SK-N-SH treated with all-trans-retinoic acid at 6 μM for 48 hours (cell line): ENCODE measurements at regions not wholly inside any gene's neighbourhood (a gene's known extent, or its start where the extent isn't known, plus 50 kb on each side); places are given as distances from the start of the nearest gene placed in this dataset.

Experiments used
- ATAC-seq: fragments of 200-7000 bp; cut with Tn5 transposase; 3 replicates; pipeline ENCODE4 v1.9.1; 2020; ENCODE audit warnings: mild to moderate bottlenecking, moderate library complexity
- ARNTL ChIP-seq: fragments of 450-650 bp; formaldehyde crosslinking; IDR thresholded peaks from 2 replicates; pipeline ENCODE4 v1.5.0; 2020; ENCODE audit warnings: low read depth, mild to moderate bottlenecking, moderate library complexity, borderline replicate concordance
- BACH2 ChIP-seq: fragments of 250-450 bp; sonication (Bioruptor Pico); IDR thresholded peaks from 2 replicates; pipeline ENCODE4 v1.9.0; 2021; ENCODE audit warnings: mild to moderate bottlenecking, borderline replicate concordance
- CREB5 ChIP-seq: fragments of 250-450 bp; sonication (Bioruptor Pico); IDR thresholded peaks from 2 replicates; pipeline ENCODE4 v1.5.1; 2020; ENCODE audit warnings: low read depth, mild to moderate bottlenecking, moderate library complexity
- CSDC2 ChIP-seq: fragments of 250-450 bp; sonication (Bioruptor Pico); IDR thresholded peaks from 2 replicates; pipeline ENCODE4 v1.5.0; 2020; ENCODE audit warnings: mild to moderate bottlenecking, moderate library complexity
- ESRRG ChIP-seq: fragments of 250-450 bp; sonication (Bioruptor Pico); IDR thresholded peaks from 2 replicates; pipeline ENCODE4 v1.6.1; 2021; ENCODE audit warnings: mild to moderate bottlenecking
- GLIS3 ChIP-seq: fragments of 250-450 bp; sonication (Bioruptor Pico); IDR thresholded peaks from 2 replicates; pipeline ENCODE4 v1.5.0; 2020; ENCODE audit warnings: mild to moderate bottlenecking, moderate library complexity
- OSR1 ChIP-seq: fragments of 250-450 bp; sonication (Bioruptor Pico); IDR thresholded peaks from 2 replicates; pipeline ENCODE4 v1.8.0; 2022; ENCODE audit warnings: moderate library complexity, mild to moderate bottlenecking, inconsistent platforms
- PPARA ChIP-seq: fragments of 250-450 bp; sonication (Bioruptor Pico); IDR thresholded peaks from 2 replicates; pipeline ENCODE4 v1.5.0; 2020; ENCODE audit warnings: mild to moderate bottlenecking, borderline replicate concordance
- RARB ChIP-seq: fragments of 250-450 bp; sonication (Bioruptor Pico); IDR thresholded peaks from 2 replicates; pipeline ENCODE4 v1.8.0; 2021; ENCODE audit warnings: mild to moderate bottlenecking, moderate library complexity
- SNAI2 ChIP-seq: fragments of 250-450 bp; sonication (Bioruptor Pico); IDR thresholded peaks from 2 replicates; pipeline ENCODE4 v1.5.0; 2020; ENCODE audit warnings: mild to moderate bottlenecking, moderate library complexity
- TCF4 ChIP-seq: fragments of 250-450 bp; sonication (Bioruptor Pico); IDR thresholded peaks from 2 replicates; pipeline ENCODE4 v1.8.0; 2021; ENCODE audit warnings: mild to moderate bottlenecking, moderate library complexity, borderline replicate concordance
- TOX ChIP-seq: fragments of 250-450 bp; sonication (Bioruptor Pico); IDR thresholded peaks from 2 replicates; pipeline ENCODE4 v1.8.0; 2021; ENCODE audit warnings: mild to moderate bottlenecking, moderate library complexity, borderline replicate concordance
- TSHZ2 ChIP-seq: fragments of 250-450 bp; sonication (Bioruptor Pico); IDR thresholded peaks from 2 replicates; pipeline ENCODE4 v1.5.0; 2020; ENCODE audit warnings: mild to moderate bottlenecking, moderate library complexity
- ZC3H10 ChIP-seq: fragments of 250-450 bp; sonication (Bioruptor Pico); IDR thresholded peaks from 2 replicates; pipeline ENCODE4 v1.5.1; 2021; ENCODE audit warnings: mild to moderate bottlenecking, moderate library complexity
- ZFP3 ChIP-seq: fragments of 250-450 bp; sonication (Bioruptor Pico); IDR thresholded peaks from 2 replicates; pipeline ENCODE4 v1.5.0; 2020; ENCODE audit warnings: mild to moderate bottlenecking, moderate library complexity
- ZFP30 ChIP-seq: fragments of 450-650 bp; formaldehyde crosslinking; IDR thresholded peaks from 2 replicates; pipeline ENCODE4 v1.5.0; 2022; ENCODE audit warnings: mild to moderate bottlenecking, moderate library complexity
- ZNF565 ChIP-seq: fragments of 450-650 bp; formaldehyde crosslinking; conservative IDR thresholded peaks from 2 replicates; pipeline ENCODE4 v1.5.0; 2020; ENCODE audit warnings: low read depth, mild to moderate bottlenecking, moderate library complexity
- ZNF70 ChIP-seq: fragments of 450-650 bp; formaldehyde crosslinking; IDR thresholded peaks from 2 replicates; pipeline ENCODE4 v1.5.0; 2020; ENCODE audit warnings: mild to moderate bottlenecking, moderate library complexity
- ZNF8 ChIP-seq: fragments of 450-650 bp; formaldehyde crosslinking; IDR thresholded peaks from 2 replicates; pipeline ENCODE4 v1.5.0; 2020; ENCODE audit warnings: mild to moderate bottlenecking, moderate library complexity
- TF ChIP-seq, protein P1 (sequence below): fragments of 250-450 bp; sonication (Bioruptor Pico); IDR thresholded peaks from 2 replicates; pipeline ENCODE4 v1.8.0; 2020; ENCODE audit warnings: mild to moderate bottlenecking, moderate library complexity, borderline replicate concordance

DNA sequence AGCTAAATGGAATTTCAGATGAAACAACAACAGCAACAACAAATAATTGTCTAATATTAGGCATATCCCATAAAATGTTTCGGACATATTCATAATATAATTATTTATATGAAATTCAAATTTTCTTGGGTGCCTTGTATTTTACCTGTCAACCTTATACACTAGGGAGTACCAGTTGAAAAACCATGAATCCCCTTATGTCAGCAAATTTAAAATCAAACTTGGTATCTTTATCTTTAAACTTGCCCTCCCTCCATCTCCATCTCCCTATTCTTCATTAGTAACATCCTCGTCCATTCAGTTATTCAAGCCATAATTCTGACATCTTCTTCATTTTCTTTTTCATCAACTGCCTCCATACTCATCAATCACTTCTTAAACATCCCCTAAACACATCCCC lies 974.5 kb upstream of the HS3ST1 start:
- TF ChIP-seq BACH2 (CRISPR knock-in tag) (no peak), TCF4 (CRISPR knock-in tag) (no peak), TOX (CRISPR knock-in tag) (no peak), GLIS3 (no peak), ZC3H10 (CRISPR knock-in tag) (no peak), ZFP3 (no peak), RARB (CRISPR knock-in tag) (no peak), CREB5 (CRISPR knock-in tag) (no peak), ZNF8 (CRISPR knock-in tag) (no peak), OSR1 (CRISPR knock-in tag) (no peak), SNAI2 (CRISPR knock-in tag) (no peak), CSDC2 (CRISPR knock-in tag) (no peak)
- no peak for ATAC-seq

DNA sequence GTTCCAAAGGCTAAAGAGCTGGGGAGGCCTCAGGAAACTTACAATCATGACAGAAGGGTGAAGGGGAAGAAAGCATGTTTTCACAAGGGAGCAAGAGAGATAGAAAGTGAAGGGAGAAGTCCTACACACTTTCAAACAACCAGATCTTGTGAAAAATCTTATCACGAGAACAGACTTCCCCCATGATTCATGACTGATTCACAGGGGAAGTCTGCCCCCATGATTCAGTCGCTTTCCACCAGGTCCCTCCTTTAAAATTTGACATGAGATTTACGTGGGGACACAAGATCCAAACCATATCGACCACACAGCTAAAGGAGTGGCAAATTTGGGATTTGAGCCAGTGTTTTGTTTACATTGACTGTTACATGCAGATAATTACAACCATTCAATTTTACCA lies 971.1 kb upstream of the HS3ST1 start:
- ATAC-seq: no peak
- no peak for TF ChIP-seq CREB5 (CRISPR knock-in tag)
- TF ChIP-seq PPARA (CRISPR knock-in tag): no peak
- TF ChIP-seq, protein P1, sequence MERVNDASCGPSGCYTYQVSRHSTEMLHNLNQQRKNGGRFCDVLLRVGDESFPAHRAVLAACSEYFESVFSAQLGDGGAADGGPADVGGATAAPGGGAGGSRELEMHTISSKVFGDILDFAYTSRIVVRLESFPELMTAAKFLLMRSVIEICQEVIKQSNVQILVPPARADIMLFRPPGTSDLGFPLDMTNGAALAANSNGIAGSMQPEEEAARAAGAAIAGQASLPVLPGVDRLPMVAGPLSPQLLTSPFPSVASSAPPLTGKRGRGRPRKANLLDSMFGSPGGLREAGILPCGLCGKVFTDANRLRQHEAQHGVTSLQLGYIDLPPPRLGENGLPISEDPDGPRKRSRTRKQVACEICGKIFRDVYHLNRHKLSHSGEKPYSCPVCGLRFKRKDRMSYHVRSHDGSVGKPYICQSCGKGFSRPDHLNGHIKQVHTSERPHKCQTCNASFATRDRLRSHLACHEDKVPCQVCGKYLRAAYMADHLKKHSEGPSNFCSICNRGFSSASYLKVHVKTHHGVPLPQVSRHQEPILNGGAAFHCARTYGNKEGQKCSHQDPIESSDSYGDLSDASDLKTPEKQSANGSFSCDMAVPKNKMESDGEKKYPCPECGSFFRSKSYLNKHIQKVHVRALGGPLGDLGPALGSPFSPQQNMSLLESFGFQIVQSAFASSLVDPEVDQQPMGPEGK: no peak
- no peak for TF ChIP-seq RARB (CRISPR knock-in tag)
- TF ChIP-seq TSHZ2 (CRISPR knock-in tag): no peak
- no peak for TF ChIP-seq BACH2 (CRISPR knock-in tag)
- no peak for TF ChIP-seq TOX (CRISPR knock-in tag)
- TF ChIP-seq ARNTL (CRISPR knock-in tag): no peak

GRCh38 chr4:12393631-12394262 lies 965.1 kb upstream of the HS3ST1 start:
- ATAC-seq: no peak
- TF ChIP-seq ZNF70 (no peak), CSDC2 (CRISPR knock-in tag) (no peak), ZNF565 (no peak), ZFP3 (no peak), ESRRG (CRISPR knock-in tag) (no peak), RARB (CRISPR knock-in tag) (no peak), ZFP30 (CRISPR knock-in tag) (no peak)
- TF ChIP-seq, protein P1: no peak

DNA sequence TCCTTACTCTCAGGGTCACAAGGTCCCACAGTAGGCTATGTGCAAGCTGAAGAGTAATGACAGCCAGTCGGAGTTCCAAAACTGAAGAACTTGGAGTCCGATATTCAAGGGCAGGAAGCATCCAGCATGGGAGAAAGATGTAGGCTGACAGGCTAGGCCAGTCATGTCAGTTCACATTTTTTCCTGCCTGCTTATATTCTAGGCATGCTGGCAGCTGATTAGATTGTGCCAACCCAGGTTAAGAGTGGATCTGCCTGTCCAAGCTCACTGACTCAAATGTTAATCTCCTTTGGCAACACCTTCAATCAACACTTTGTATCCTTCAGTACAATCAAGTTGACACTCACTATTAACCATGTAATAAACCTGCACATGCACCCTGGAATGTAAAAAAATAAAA lies 960.9 kb upstream of the HS3ST1 start:
- no peak for TF ChIP-seq CSDC2 (CRISPR knock-in tag)
- no peak for TF ChIP-seq TCF4 (CRISPR knock-in tag)
- TF ChIP-seq CREB5 (CRISPR knock-in tag): no peak
- TF ChIP-seq BACH2 (CRISPR knock-in tag): no peak
- no peak for TF ChIP-seq GLIS3
- TF ChIP-seq, protein P1: no peak
- TF ChIP-seq ZFP3: no peak
- no peak for TF ChIP-seq ZNF565
- TF ChIP-seq ARNTL (CRISPR knock-in tag): no peak

More for the DNA sequence above, 960.9 kb upstream of the HS3ST1 start:
- no peak for ATAC-seq
